DMS 273 (cell line): ENCODE measurements at regions not wholly inside any gene's neighbourhood (a gene's known extent, or its start where the extent isn't known, plus 50 kb on each side); places are given as distances from the start of the nearest gene placed in this dataset.

Experiments
- DNase-seq: peaks from one replicate; lab custom pipeline; 2025; ENCODE audit not compliant: unreplicated experiment; lab: John Stamatoyannopoulos, UW

DNA sequence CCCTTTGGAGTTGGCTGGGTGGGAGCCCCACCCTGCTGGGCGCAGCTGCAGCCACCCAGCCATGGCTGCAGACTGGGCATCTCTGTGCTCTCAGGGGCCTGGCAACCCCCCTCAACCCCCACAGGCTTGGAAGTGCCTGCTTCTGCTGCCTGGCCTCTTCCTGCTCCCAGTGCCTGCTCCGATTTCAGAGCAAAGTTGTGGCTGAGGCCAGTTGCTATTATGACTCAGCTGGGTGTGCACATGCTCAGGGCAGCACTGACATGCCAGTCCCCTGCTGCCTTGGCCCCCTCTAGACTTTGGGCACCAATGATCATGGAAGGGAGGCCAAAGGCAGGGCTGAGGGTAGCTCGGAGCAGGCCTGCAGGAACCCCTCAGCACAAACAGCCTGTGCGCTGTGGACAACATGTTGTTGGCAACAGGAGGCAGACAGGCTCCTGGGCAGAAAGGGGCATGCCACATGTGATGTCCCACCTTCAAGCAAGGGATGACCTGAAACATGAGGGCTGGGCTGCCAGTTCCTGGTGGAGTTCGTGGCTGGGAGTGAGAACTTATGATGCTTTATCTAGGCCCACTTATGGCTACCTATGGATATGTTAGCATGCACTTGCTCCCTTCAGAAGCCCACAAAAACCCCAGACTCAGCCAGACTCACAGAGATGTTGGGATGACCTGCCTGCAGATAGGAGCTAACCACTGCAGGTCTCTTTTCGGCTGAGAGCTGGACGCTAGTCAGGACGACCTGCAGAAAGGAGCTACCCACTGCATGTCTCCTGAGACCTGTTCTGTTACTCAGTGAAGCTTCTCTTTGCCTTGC, 96.4 kb upstream of the AMOTL1 start:
- no peak for DNase-seq

GRCh38 chr11:94672636-94673035, 95.5 kb upstream of the AMOTL1 start:
- DNase-seq = no peak

DNA sequence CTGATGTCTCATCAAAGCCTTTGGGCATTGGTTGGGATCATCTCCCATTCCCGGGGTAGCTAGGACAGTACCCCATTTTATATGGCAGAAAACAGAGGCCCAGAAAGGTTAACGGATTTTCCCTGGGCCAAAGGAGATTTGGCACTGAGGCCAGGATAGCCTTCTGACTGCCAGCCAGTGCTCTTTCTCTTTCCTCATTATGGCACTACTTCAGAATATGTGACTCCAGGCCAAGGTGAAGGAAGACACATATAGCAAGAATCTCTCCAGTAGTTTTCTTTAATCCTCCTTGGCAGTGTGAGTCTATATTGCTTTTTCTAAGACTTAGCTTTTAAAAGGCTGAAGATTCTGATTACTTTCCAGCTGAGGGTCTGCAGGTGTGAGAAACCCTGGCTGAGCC, 94.8 kb upstream of the AMOTL1 start:
- DNase-seq = no peak

GRCh38 chr11:94673951-94674491, 94.1 kb upstream of the AMOTL1 start:
- DNase-seq = peak; percentile 25

- peak; percentile 9 for DNase-seq
Observed at GRCh38 chr11:94675239-94675638, 92.9 kb upstream of the AMOTL1 start.

DNA sequence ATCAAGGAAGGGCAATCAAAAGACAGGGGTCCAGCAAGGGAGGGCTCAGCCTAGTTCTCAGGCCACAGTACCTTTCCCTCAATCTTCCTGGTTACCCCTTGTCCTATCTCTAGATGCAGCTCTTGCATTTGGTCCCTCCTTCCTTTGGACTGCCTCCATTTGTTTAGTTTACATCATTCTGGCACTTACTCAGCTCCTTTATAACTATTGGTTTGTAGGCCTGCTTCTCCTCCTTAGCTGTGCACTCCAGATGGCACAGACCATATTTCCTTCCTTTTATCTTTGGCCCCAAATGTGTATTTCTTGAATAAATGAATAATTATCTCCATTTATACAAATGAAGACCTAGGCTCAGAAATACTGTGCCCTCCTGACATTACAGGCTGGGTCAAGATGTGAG, 92.3 kb upstream of the AMOTL1 start:
- peak; percentile 68 for DNase-seq

DNA sequence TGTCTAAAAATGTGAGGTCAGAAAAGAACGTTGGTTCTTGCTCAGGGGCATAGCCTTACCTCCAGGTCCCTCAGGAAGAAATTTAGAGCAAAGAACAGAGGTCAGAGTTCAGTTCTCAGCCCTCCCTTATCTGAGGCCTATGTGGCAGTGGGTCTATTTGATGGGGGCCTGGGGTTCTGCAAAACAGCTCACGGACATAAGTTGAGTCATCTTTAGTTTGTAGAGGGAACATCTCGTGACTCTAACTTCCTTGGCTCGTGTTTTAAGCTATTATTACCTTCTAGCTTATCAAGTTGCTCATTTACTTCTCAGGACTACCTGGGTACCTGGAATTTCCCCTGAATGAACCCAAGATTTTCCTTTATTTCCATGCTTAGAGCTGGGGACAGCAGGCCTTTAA, 91.3 kb upstream of the AMOTL1 start:
- DNase-seq = no peak

GRCh38 chr11:94678236-94678635, 89.9 kb upstream of the AMOTL1 start:
- no peak for DNase-seq

GRCh38 chr11:94678901-94679300, 89.3 kb upstream of the AMOTL1 start:
- no peak for DNase-seq

GRCh38 chr11:94680426-94680825, 87.7 kb upstream of the AMOTL1 start:
- no peak for DNase-seq

DNA sequence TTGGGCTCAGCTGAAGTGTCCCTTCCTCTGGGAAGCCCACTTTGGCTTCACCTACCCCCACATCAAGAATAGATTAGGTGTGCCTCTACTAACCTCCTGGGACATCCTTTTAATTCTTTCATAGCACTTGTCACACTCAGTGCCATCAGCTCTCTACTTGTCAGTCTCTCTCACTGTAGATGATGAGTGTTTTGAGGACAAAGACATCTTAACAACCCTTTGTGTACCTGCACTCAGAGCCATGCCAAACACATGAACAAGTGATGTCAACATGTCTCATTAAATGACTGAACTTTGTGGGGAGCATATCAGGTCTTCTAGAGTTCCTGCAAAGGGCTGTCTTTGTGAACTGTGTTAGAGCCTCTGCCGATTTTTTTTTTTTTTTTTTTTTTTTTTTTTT, 87.0 kb upstream of the AMOTL1 start:
- no peak for DNase-seq

- no peak for DNase-seq
Observed at GRCh38 chr11:94681852-94682251, 86.3 kb upstream of the AMOTL1 start.

GRCh38 chr11:94694309-94695060, 73.7 kb upstream of the AMOTL1 start:
- peak; percentile 55 for DNase-seq

DNA sequence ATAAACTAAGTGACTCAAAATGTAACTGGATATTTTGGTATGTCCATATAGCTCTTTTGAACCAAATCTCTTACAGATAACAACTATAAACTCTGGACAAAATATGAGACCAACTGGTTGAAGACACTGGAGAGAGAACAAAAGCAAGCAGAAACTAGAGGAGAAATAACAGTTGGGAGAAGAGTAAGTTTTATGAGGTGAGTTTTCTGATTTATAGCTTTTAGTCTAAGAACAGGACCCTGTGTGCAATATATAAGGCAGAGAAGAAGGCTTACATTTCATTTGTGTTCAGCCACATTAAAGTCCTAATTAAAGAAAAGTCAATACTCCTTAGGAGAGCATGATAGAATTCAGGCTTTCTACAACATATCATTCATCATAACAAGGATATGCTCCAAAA, 71.0 kb upstream of the AMOTL1 start:
- DNase-seq = no peak

- DNase-seq = no peak
Observed at GRCh38 chr11:94700622-94701021, 67.5 kb upstream of the AMOTL1 start.

- no peak for DNase-seq
Observed at GRCh38 chr11:94702481-94702880, 65.7 kb upstream of the AMOTL1 start.

- DNase-seq = peak; percentile 30
Observed at GRCh38 chr11:94705419-94705818, 62.7 kb upstream of the AMOTL1 start.

DNA sequence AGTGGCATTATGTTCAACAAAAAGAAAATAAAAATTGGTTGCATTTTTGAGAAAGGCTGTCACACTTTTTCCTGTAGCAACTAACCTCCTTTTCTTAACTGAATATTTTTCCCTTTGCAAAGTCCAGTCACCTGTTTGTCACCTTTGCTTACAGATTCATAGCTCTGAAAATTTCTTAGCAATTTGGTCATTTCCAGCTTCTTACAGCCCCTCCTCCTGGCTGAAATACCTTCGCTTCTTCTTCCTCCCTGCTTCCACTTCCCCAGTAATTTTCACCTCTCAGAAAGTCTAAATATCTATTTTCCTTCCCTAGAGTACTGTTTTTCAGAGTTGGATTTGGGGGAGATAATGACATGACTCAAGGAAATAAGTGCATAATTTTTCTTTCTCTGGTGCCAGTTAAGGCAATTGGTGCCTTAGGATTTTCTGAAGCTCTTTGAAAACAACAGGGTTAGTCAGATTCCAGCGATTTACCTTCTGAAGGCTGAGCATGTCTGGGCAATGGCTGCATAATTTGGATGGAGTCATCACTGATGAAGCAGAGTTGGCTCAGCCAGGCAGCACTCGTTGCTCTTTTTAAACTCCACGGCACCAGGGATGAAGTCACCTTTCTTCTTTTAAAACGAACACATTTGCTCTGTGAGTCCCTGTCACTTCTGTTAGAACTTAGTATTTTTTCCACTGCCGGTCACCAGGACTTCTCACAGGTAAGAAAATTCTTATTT, 62.1 kb upstream of the AMOTL1 start:
- DNase-seq = peak; percentile 67

DNA sequence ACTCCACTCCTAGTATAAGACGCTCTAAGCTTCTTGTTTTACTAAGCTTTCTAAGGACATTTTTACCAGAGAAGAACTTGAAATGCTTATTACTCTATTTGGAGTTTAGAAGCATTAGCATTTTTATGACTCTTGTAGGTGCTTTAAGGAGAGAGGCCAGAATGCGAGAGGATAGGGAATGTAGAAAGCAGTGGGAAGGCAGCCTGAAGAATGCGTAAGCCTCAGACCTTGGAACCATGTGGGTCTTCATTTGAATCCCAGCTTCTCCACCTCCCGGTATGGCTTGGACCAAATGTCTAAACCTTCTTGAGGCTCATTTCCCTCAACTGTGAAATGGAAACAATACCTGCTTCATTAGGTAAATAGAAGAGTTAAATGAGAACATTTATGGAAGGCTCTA, 60.0 kb upstream of the AMOTL1 start:
- no peak for DNase-seq

GRCh38 chr11:94708642-94709041, 59.5 kb upstream of the AMOTL1 start:
- DNase-seq = no peak

- no peak for DNase-seq
Observed at GRCh38 chr11:94715225-94715624, 52.9 kb upstream of the AMOTL1 start.

GRCh38 chr11:94717667-94718066, 50.5 kb upstream of the AMOTL1 start:
- DNase-seq = no peak
